Lower lobe of right lung (tissue), 2 donors: ENCODE measurements at regions not wholly inside any gene's neighbourhood (a gene's known extent, or its start where the extent isn't known, plus 50 kb on each side); places are given as distances from the start of the nearest gene placed in this dataset.
A peak's percentile ranks its signal among the peaks of the same experiment; 100 is the strongest.

Source experiments
- ATAC-seq, 2 donors: fragments of 200-7000 bp; cut with Tn5 transposase; one replicate each; pipeline ENCODE4 v1.9.1; 2020 to 2022; ENCODE audit warnings: mild to moderate bottlenecking in 2 of 2, moderate library complexity in 2 of 2
- DNase-seq: peaks from one replicate; pipeline ENCODE4 v3.0.0-alpha.2; 2020
- H3K27ac ChIP-seq: fragments of 200-600 bp; one replicate; pipeline ENCODE4 v1.8.0; 2022
- H3K27me3 ChIP-seq: fragments of 200-600 bp; one replicate; pipeline ENCODE4 v1.8.0; 2022; ENCODE audit warnings: low read depth
- H3K36me3 ChIP-seq: fragments of 200-600 bp; one replicate; pipeline ENCODE4 v1.8.0; 2022; ENCODE audit warnings: mild to moderate bottlenecking
- H3K4me1 ChIP-seq: fragments of 200-600 bp; one replicate; pipeline ENCODE4 v1.8.0; 2022
- H3K4me3 ChIP-seq: fragments of 200-600 bp; one replicate; pipeline ENCODE4 v1.8.0; 2022; ENCODE audit warnings: mild to moderate bottlenecking
- H3K9me3 ChIP-seq: fragments of 200-600 bp; one replicate; pipeline ENCODE4 v1.8.0; 2022
- intact Hi-C: fragments of 100-400 bp; cut with DNase I; formaldehyde crosslinking; loops from one replicate; pipeline ENCODE4 v1.11.0; 2022
- TF ChIP-seq, protein P1 (sequence below): fragments of 200-600 bp; IDR thresholded peaks from one replicate; pipeline ENCODE4 v1.8.0; 2022; ENCODE audit warnings: antibody characterized with exemption, mild to moderate bottlenecking
- donor health status: DM: no; HTN: yes; CAD: no; lungs with severe emphysema.

- no peak overlapping the region for H3K27ac ChIP-seq
- ATAC-seq = peak in 1 of 2 donors; percentile 47
- intact Hi-C loops = no loop called here
- H3K36me3 ChIP-seq = no peaks in the 10 kb centered on the region
- H3K9me3 ChIP-seq = no peaks in the 10 kb centered on the region
- TF ChIP-seq, protein P1, sequence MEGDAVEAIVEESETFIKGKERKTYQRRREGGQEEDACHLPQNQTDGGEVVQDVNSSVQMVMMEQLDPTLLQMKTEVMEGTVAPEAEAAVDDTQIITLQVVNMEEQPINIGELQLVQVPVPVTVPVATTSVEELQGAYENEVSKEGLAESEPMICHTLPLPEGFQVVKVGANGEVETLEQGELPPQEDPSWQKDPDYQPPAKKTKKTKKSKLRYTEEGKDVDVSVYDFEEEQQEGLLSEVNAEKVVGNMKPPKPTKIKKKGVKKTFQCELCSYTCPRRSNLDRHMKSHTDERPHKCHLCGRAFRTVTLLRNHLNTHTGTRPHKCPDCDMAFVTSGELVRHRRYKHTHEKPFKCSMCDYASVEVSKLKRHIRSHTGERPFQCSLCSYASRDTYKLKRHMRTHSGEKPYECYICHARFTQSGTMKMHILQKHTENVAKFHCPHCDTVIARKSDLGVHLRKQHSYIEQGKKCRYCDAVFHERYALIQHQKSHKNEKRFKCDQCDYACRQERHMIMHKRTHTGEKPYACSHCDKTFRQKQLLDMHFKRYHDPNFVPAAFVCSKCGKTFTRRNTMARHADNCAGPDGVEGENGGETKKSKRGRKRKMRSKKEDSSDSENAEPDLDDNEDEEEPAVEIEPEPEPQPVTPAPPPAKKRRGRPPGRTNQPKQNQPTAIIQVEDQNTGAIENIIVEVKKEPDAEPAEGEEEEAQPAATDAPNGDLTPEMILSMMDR = no peak
- no peaks in the 10 kb centered on the region for H3K27me3 ChIP-seq
- DNase-seq = no peak
- H3K4me3 ChIP-seq = no peak overlapping the region
- H3K4me1 ChIP-seq = no peaks in the 10 kb centered on the region
These were observed 689.5 kb upstream of the EYS start for GRCh38 chr6:66396549-66396948.

- no peak for DNase-seq
- no peak overlapping the region for H3K4me3 ChIP-seq
- H3K27ac ChIP-seq = no peak overlapping the region
- intact Hi-C loops = no loop called here
- TF ChIP-seq, protein P1 = no peak
- peak in 1 of 2 donors; percentile 11 for ATAC-seq
- H3K36me3 ChIP-seq = no peaks in the 10 kb centered on the region
- H3K27me3 ChIP-seq = no peaks in the 10 kb centered on the region
- no peaks in the 10 kb centered on the region for H3K9me3 ChIP-seq
- H3K4me1 ChIP-seq = no peaks in the 10 kb centered on the region
These were observed 689.1 kb upstream of the EYS start for GRCh38 chr6:66396145-66396544.

- ATAC-seq = no peak
- Histone ChIP-seq H3K27me3 (no peaks in the 10 kb centered on the region), H3K27ac (no peak overlapping the region), H3K36me3 (no peaks in the 10 kb centered on the region), H3K9me3 (no peaks in the 10 kb centered on the region), H3K4me3 (no peak overlapping the region), H3K4me1 (no peaks in the 10 kb centered on the region)
- DNase-seq = no peak
- TF ChIP-seq, protein P1 = no peak
- intact Hi-C loops = no loop called here
These were observed 683.4 kb upstream of the EYS start for GRCh38 chr6:66390393-66390792.

- H3K9me3 ChIP-seq = no peaks in the 10 kb centered on the region
- no peak overlapping the region for H3K27ac ChIP-seq
- DNase-seq (no peak), ATAC-seq (no peak)
- H3K36me3 ChIP-seq = no peaks in the 10 kb centered on the region
- no peak overlapping the region for H3K4me3 ChIP-seq
- no peaks in the 10 kb centered on the region for H3K4me1 ChIP-seq
- H3K27me3 ChIP-seq = no peaks in the 10 kb centered on the region
- intact Hi-C loops = no loop called here
- TF ChIP-seq, protein P1 = no peak
These were observed 669.0 kb upstream of the EYS start for GRCh38 chr6:66376001-66376400.

GRCh38 chr6:66369407-66369806 lies 662.4 kb upstream of the EYS start:
- Histone ChIP-seq H3K36me3 (no peaks in the 10 kb centered on the region), H3K4me3 (no peak overlapping the region), H3K27me3 (no peaks in the 10 kb centered on the region), H3K4me1 (no peaks in the 10 kb centered on the region), H3K27ac (no peak overlapping the region), H3K9me3 (peaks cover 5% of the 10 kb centered on the region)
- TF ChIP-seq, protein P1 = no peak
- intact Hi-C loops = no loop called here
- no peak for ATAC-seq
- DNase-seq = no peak

DNA sequence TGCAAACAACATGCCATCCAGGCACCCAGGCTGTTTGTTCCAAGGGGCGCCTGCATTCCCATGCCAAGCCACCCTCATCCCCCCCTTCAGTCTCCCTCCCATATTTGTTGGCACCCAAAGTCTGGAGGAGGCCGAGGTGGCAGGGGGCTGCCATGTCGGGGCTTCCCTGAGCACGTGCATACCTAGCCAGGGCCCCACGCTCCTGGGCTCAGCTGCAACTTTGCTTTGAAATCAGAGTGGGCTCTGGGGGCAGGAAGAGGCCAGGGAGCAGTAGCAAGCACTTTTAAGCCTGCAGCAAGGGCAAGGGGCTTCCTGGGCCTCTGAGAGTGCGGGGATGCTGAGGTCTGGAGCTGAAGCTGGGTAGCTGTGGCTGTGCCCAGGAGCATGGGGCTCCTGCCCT lies 655.9 kb upstream of the EYS start:
- DNase-seq (no peak), ATAC-seq (peak in 1 of 2 donors; percentile 32)
- H3K9me3 ChIP-seq = no peaks in the 10 kb centered on the region
- TF ChIP-seq, protein P1 = no peak
- no peak overlapping the region for H3K4me3 ChIP-seq
- H3K36me3 ChIP-seq = no peaks in the 10 kb centered on the region
- H3K4me1 ChIP-seq = no peaks in the 10 kb centered on the region
- intact Hi-C loops = no loop called here
- H3K27me3 ChIP-seq = no peaks in the 10 kb centered on the region
- no peak overlapping the region for H3K27ac ChIP-seq
